ENCODE measurements at regions not wholly inside any gene's neighbourhood (a gene's known extent, or its start where the extent isn't known, plus 50 kb on each side); places are given as distances from the start of the nearest gene placed in this dataset.

DNA sequence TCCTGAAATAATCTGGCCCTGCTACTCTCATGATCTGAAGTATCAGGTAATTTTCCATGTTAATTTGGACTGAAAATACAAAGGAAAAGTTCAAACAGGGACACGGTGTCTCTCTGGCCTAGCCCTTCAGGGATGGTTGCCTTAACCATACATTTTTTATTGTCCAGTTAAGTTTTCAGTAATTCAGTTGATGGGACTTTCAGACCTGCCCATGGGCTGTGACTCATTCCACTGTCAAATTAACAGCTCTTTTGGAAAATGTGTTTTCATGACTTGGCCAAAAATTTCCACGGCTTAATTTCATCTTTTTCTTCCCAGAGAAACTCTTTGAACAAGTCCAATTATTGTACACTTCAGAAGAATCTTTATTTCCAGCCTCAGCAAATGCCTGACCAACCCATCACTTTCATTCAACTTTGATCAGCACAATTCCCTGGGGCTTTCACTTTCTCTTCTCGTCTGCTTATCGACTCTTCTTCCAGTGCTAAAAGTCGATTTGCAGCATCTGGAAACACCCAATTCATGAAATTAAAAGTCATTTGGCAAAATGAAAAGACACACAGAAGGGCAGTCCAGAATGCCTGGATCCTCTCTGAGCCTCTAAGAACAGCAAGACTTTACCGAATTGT, 293.9 kb downstream of the RAB28 start:
- no peak for DNase-seq (ENCODE audit: extremely low read depth, low read depth, low spot score)

DNA sequence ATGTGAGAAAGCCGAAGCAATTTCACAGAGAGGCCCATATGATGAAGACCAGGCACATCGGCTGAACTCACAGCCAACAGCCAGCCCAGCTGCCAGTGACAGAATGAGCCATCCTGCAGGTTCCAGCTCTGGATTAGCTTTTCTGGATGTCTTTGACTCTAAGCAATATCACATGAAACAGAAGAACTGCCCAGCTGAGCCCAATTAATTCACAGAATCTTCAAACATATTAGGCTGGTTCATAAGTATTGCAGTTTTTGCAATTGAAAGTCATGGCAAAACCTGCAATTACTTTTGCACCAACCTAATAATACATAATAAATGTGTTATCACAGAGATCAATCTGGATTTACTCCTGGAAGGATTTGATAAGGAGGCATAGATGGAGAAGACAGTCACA, 299.9 kb downstream of the RAB28 start:
- no peak for DNase-seq (ENCODE audit: extremely low read depth, low read depth, low spot score)

GRCh38 chr4:13182133-13182532, 302.0 kb downstream of the RAB28 start:
- no peak for DNase-seq (ENCODE audit: extremely low read depth, low read depth, low spot score)

DNA sequence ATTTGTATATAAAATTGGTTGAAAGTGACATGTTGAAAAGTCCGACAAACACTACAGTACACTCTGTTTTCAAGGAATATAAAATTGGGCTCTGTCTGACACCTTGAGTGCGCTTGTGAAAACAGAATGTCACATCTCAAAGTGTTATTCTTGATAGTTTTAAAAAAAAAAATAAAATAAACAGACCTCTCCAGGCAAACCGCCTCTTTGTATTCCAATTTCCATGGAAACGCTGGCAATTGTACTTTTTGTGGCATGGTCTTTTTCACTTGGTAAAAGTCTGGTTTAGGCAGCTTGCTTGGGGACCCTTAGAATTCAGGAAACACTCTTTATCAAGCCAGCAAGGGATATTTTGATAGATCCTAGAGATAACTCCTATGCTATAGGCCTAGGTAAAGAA, 302.5 kb downstream of the RAB28 start:
- DNase-seq (ENCODE audit: extremely low read depth, low read depth, low spot score), result no peak

- no peak for DNase-seq (ENCODE audit: extremely low read depth, low read depth, low spot score)
Observed at GRCh38 chr4:13180701-13181100, 303.4 kb downstream of the RAB28 start.

DNA sequence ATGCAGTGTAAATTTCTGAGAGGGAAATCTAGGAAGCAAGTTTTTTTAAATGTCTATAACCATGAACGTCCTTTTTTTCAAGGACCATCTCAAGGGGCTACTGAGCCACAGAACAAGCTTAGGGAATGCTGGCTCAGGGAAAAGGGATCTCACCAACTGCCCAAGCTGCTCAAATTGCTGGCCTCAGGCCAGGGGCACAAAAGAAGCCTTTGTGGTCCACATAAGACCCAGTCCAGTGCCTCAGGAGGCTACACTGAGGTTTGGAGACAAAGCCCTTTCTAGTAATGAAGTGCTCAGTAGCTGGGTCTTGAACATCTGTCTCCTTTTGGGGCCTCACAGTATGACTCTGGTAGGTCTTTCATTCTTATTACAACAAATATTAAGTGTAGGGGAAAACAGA, 305.5 kb downstream of the RAB28 start:
- no peak for DNase-seq (ENCODE audit: extremely low read depth, low read depth, low spot score)

DNA sequence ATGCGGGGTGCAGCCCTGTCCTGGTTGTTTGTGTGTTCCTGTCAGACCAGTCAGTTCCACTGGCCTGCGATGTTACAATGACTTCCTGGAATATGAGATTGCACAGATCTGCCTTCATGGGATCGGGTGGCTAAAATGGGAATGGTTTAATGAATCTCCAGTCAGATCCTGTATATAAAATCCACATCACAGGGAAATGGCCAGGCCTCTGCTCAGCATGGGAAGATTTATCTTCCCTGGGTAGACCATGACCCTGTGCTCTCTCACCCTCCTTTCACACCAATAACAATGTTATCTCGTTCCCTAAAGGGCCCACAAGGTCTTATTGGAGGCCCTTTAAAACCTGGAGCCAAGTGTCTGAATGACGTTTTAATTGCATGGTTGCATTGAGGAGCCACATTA, 307.4 kb downstream of the RAB28 start:
- no peak for DNase-seq (ENCODE audit: extremely low read depth, low read depth, low spot score)

DNA sequence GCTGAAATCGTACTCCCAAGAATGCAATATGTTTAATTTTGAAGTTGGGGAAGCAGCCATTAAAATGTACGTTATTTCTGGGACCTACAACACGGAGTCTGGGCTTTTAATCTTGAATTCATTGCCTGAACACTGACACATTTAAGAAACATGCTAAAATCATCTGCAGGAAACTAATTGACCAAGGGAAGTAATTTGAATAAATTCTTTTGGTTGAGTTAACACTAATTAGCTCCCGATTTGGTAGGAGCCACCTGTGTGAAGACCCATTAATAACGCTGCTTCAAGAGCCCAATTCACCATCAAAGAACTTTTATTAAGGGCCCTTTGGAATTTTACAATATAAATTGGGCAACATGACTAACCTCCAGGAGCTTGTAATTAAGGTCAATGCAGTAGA, 309.2 kb downstream of the RAB28 start:
- no peak for DNase-seq (ENCODE audit: extremely low read depth, low read depth, low spot score)

- DNase-seq (ENCODE audit: extremely low read depth, low read depth, low spot score), result no peak
Observed at GRCh38 chr4:13174001-13174400, 310.1 kb downstream of the RAB28 start.

GRCh38 chr4:13171292-13172057, 312.7 kb downstream of the RAB28 start:
- no peak for DNase-seq (ENCODE audit: extremely low read depth, low read depth, low spot score)

GRCh38 chr4:13169731-13170525, 314.2 kb downstream of the RAB28 start:
- no peak for DNase-seq (ENCODE audit: extremely low read depth, low read depth, low spot score)

DNA sequence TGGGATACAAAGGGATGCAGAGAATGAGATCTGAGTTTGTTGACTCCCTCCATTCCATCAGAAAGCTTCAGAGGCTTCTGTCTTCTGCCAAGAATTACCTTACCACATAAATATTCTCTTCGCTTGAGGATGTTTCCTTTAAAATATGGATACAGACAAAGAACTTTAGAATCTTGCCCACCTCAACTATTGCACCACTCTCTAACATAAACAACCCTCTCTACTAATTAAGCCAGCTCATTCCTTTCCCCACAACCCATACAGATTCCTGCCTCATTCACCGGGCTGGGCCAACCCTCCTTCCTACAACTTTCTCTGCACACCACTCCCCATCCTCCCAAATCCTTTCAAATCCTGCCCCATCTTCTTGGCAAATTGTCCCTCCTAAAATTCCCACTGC, 315.8 kb downstream of the RAB28 start:
- DNase-seq (ENCODE audit: extremely low read depth, low read depth, low spot score), result no peak

DNA sequence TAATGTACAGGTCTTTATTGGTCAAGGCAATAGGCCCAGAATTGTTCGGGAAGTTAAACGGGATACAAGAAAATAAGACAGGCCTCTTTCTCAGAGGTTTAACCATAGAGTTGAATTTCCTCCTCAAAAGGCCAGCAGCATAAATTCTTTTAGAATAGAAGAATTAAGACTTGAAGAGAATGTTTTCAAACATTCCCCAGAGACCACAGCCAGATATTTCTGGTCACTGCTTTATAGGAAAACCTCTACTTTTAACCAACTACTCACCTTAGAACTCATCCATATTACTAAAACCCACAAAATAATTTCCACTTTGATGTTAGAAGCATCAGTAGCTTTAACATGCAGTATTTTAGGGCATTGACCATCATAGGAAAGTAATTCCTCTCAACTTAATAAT, 317.9 kb downstream of the RAB28 start:
- DNase-seq (ENCODE audit: extremely low read depth, low read depth, low spot score), result no peak

- no peak for DNase-seq (ENCODE audit: extremely low read depth, low read depth, low spot score)
Observed at GRCh38 chr4:13164783-13165331, 319.3 kb downstream of the RAB28 start.

DNA sequence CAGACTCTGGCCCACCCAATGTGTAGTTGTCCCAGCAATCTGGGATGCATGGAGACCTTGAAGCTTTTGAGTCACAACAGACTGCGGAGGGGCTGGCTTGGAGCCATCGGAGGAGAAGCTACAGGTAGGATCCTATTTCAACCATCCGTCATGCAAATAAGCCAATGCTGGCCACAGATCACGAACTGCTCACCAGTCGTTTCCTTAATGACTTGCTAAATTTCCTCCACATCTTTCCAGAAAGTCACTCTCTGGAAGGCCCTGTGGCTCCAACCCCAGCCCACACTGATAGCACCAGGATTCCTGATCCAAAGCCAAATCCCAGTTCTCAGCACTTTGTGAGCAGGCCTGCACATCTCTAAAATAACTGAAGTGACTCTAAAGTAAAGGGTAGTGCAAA, 321.3 kb downstream of the RAB28 start:
- no peak for DNase-seq (ENCODE audit: extremely low read depth, low read depth, low spot score)

- DNase-seq (ENCODE audit: extremely low read depth, low read depth, low spot score), result no peak
Observed at GRCh38 chr4:13160920-13161319, 323.2 kb downstream of the RAB28 start.

GRCh38 chr4:13159041-13159620, 325.0 kb downstream of the RAB28 start:
- no peak for DNase-seq (ENCODE audit: extremely low read depth, low read depth, low spot score)

GRCh38 chr4:13151194-13151593, 332.9 kb downstream of the RAB28 start:
- DNase-seq (ENCODE audit: extremely low read depth, low read depth, low spot score), result no peak

- DNase-seq (ENCODE audit: extremely low read depth, low read depth, low spot score), result no peak
Observed at GRCh38 chr4:13143222-13144070, 340.7 kb downstream of the RAB28 start.

DNA sequence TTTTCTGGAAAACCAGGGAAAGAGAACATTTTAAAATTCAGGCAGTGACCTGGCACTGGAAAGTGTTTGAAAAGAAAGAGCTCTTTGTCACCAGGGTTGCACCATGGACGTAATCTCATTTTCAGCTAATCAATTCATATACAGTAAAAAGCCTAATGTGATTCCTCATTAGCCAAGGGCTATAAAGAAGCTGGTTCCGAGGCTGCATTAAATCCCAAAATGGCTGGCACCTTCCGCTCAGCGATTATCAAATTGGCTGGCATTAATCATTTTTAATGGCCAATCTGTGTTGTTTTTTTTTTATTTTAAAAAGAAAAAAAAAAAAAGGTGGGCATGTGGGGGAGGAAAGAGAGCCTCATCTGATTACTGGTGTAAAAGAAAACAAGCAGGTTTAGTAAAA, 341.4 kb downstream of the RAB28 start:
- no peak for DNase-seq (ENCODE audit: extremely low read depth, low read depth, low spot score)
